ENCODE measurements at regions not wholly inside any gene's neighbourhood (a gene's known extent, or its start where the extent isn't known, plus 50 kb on each side); places are given as distances from the start of the nearest gene placed in this dataset.

GRCh38 chr6:10248378-10248843 lies 166.5 kb downstream of the TFAP2A start:
- DNase-seq (ENCODE audit: low read depth in 2 of 2), result no peak

- no peak for DNase-seq (ENCODE audit: low read depth in 2 of 2)
These were observed 177.4 kb downstream of the TFAP2A start for GRCh38 chr6:10237298-10238038.

- no peak for DNase-seq (ENCODE audit: low read depth in 2 of 2)
These were observed 179.5 kb downstream of the TFAP2A start for GRCh38 chr6:10235344-10235743.

GRCh38 chr6:10230531-10230930 lies 184.3 kb downstream of the TFAP2A start:
- DNase-seq (ENCODE audit: low read depth in 2 of 2), result no peak

- DNase-seq (ENCODE audit: low read depth in 2 of 2), result no peak
These were observed 191.0 kb downstream of the TFAP2A start for GRCh38 chr6:10223841-10224240.

- no peak for DNase-seq (ENCODE audit: low read depth in 2 of 2)
These were observed 193.7 kb downstream of the TFAP2A start for GRCh38 chr6:10221178-10221577.

- no peak for DNase-seq (ENCODE audit: low read depth in 2 of 2)
These were observed 195.4 kb downstream of the TFAP2A start for GRCh38 chr6:10219510-10219909.

GRCh38 chr6:10217111-10217510 lies 197.8 kb downstream of the TFAP2A start:
- DNase-seq (ENCODE audit: low read depth in 2 of 2), result no peak

GRCh38 chr6:10215326-10216110 lies 199.4 kb downstream of the TFAP2A start:
- DNase-seq (ENCODE audit: low read depth in 2 of 2), result no peak

- DNase-seq (ENCODE audit: low read depth in 2 of 2), result no peak
These were observed 204.8 kb downstream of the TFAP2A start for GRCh38 chr6:10210052-10210451.

- DNase-seq (ENCODE audit: low read depth in 2 of 2), result no peak
These were observed 209.0 kb downstream of the TFAP2A start for GRCh38 chr6:10205892-10206291.

GRCh38 chr6:10205120-10205519 lies 209.8 kb downstream of the TFAP2A start:
- no peak for DNase-seq (ENCODE audit: low read depth in 2 of 2)

GRCh38 chr6:10203651-10204050 lies 211.2 kb downstream of the TFAP2A start:
- DNase-seq (ENCODE audit: low read depth in 2 of 2), result no peak

- DNase-seq (ENCODE audit: low read depth in 2 of 2), result no peak
These were observed 212.3 kb downstream of the TFAP2A start for GRCh38 chr6:10202581-10202980.

GRCh38 chr6:10201606-10202510 lies 213.0 kb downstream of the TFAP2A start:
- DNase-seq (ENCODE audit: low read depth in 2 of 2), result no peak

- no peak for DNase-seq (ENCODE audit: low read depth in 2 of 2)
These were observed 218.8 kb downstream of the TFAP2A start for GRCh38 chr6:10196090-10196489.

GRCh38 chr6:10194816-10195672 lies 219.8 kb downstream of the TFAP2A start:
- DNase-seq (ENCODE audit: low read depth in 2 of 2), result no peak

GRCh38 chr6:10193321-10193720 lies 221.6 kb downstream of the TFAP2A start:
- no peak for DNase-seq (ENCODE audit: low read depth in 2 of 2)

GRCh38 chr6:10190042-10190441 lies 224.8 kb downstream of the TFAP2A start:
- no peak for DNase-seq (ENCODE audit: low read depth in 2 of 2)

- DNase-seq (ENCODE audit: low read depth in 2 of 2), result no peak
These were observed 230.3 kb downstream of the TFAP2A start for GRCh38 chr6:10184371-10185227.

All from activated CD4-positive, alpha-beta T cell treated with anti-CD3 and anti-CD28 coated beads for 24 hours (primary cell).